ENCODE measurements at regions not wholly inside any gene's neighbourhood (a gene's known extent, or its start where the extent isn't known, plus 50 kb on each side); places are given as distances from the start of the nearest gene placed in this dataset.

DNA sequence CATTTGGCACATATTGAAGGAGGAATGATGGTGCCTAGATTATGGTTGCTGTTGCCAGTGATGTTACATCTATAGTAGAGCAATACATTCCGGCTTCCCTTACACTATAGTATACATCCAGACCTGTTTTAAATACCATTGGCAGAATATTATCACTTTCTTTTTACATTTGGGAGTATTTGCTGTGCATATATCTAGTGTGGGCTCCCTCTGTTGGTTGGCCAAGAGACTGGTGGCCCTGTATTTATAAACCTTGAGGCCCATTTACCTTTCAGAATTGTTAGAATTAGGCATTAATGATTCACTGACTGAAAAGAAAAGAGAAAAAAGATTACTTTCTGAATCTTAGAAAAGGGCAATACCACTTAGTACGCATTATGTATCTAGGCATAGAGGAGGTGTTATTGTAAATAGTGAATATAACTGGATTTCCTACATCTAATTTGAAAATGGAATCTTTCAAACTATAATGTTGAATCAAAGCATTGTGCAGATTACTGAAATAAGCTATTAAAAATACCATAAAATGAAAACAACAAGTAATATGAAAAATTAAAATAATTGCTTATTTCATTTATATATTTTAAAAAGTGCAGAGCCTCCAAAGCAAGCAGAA lies 628.8 kb upstream of the MAN1A1 start:
- no peak for TF ChIP-seq POLR2A (IDR thresholded peaks at IDR 0.05; ENCODE audit: low read depth, low read length)
- TF ChIP-seq POLR2AphosphoS5 (IDR thresholded peaks at IDR 0.05; ENCODE audit: low read depth, low read length), result no peak
